ENCODE measurements at regions not wholly inside any gene's neighbourhood (a gene's known extent, or its start where the extent isn't known, plus 50 kb on each side); places are given as distances from the start of the nearest gene placed in this dataset.

DNA sequence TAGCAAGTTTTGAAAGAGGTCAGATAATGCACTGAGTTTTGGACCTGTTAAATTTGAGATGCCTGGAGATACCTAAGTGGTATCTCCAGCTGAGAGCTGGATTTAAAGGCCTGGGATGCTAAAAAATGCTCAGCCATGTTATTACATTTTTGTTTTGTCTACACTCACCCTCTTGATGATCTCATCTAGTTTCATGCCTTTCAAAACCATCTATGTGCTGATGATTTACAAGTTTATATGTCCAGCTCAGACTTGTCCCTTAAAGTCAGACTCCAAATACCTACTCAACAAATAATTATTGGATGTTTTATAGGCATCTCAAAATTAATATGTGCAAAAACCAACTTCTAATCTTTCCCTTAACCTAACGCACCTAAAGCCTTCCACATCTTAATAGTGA lies 103.6 kb upstream of the OR9G4 start:
- H3K4me2 ChIP-seq, result no peak overlapping the region
- no peaks in the 10 kb centered on the region for H3F3A ChIP-seq (ENCODE audit: insufficient read depth, low read depth)
- H3K4me3 ChIP-seq, result no peak overlapping the region
- no peaks in the 10 kb centered on the region for H3K27me3 ChIP-seq (ENCODE audit: insufficient read depth, low read depth)
- H3K9me3 ChIP-seq (ENCODE audit: insufficient read depth, low read depth), result no peaks in the 10 kb centered on the region
- intact Hi-C loops (cut with micrococcal nuclease; ENCODE audit: unreplicated experiment), result no loop called here
- POLR2A ChIA-PET (ENCODE audit: unreplicated experiment), result no interaction called here
- no peak for DNase-seq
- CTCF ChIA-PET, result no interaction called here
- no peak overlapping the region for H2AFZ ChIP-seq
- H3K27ac ChIP-seq, result no peak overlapping the region
- H3K4me1 ChIP-seq (replicated peaks; ENCODE audit: insufficient read depth), result 0 out of 2 replicates have a peak, but pooled peaks cover 9% of the 10 kb centered on the region
- TF ChIP-seq EZH2 (IDR thresholded peaks at IDR 0.05; ENCODE audit: low read depth) (no peak), CTCF (conservative IDR thresholded peaks at IDR 0.05) (no peak)
- no peaks in the 10 kb centered on the region for H3K9me2 ChIP-seq (ENCODE audit: insufficient read depth)
- H4K20me1 ChIP-seq (ENCODE audit: insufficient read depth), result no peaks in the 10 kb centered on the region
- no peaks in the 10 kb centered on the region for H3K36me3 ChIP-seq (ENCODE audit: low read depth)
- BruUV-seq (replicated peaks), result no TSS peak
- H3K79me2 ChIP-seq (ENCODE audit: low read depth), result no peaks in the 10 kb centered on the region

- Histone ChIP-seq H3K27ac (no peak overlapping the region), H2AFZ (no peak overlapping the region), H4K20me1 (ENCODE audit: insufficient read depth) (no peaks in the 10 kb centered on the region), H3K4me1 (replicated peaks; ENCODE audit: insufficient read depth) (0 out of 2 replicates have a peak, but pooled peaks cover 6% of the 10 kb centered on the region), H3K4me2 (no peak overlapping the region), H3F3A (ENCODE audit: insufficient read depth, low read depth) (no peaks in the 10 kb centered on the region), H3K9me3 (ENCODE audit: insufficient read depth, low read depth) (no peaks in the 10 kb centered on the region), H3K9me2 (ENCODE audit: insufficient read depth) (no peaks in the 10 kb centered on the region), H3K79me2 (ENCODE audit: low read depth) (no peaks in the 10 kb centered on the region), H3K27me3 (ENCODE audit: insufficient read depth, low read depth) (no peaks in the 10 kb centered on the region), H3K4me3 (no peak overlapping the region), H3K36me3 (ENCODE audit: low read depth) (no peaks in the 10 kb centered on the region)
- intact Hi-C loops (cut with micrococcal nuclease; ENCODE audit: unreplicated experiment), result no loop called here
- CTCF ChIA-PET, result no interaction called here
- TF ChIP-seq CTCF (conservative IDR thresholded peaks at IDR 0.05), result no peak
- TF ChIP-seq EZH2 (IDR thresholded peaks at IDR 0.05; ENCODE audit: low read depth), result no peak
- DNase-seq, result no peak
- BruUV-seq (replicated peaks), result no TSS peak
- POLR2A ChIA-PET (ENCODE audit: unreplicated experiment), result no interaction called here
Observed at GRCh38 chr11:56849852-56850251, 101.4 kb upstream of the OR9G4 start.

DNA sequence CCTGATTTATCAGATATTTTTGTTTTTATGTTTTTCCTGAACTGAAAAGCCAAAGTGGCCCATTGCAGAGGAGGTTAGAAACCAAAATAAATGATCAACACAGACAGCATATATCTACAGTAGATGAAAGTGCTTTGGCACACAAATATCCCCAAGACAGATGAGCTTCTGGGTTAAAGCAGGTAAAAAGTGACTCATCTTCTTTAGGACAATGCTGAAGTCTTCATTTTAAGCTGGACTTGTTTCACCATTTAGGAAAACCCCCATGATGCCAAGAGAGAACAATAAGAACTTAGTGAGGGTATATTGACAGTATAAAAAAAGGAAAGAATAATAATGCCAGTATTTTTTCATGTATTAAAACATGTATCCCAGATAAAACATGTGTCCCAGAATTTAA lies 100.8 kb upstream of the OR9G4 start:
- H3K27ac ChIP-seq, result no peak overlapping the region
- ChIA-PET CTCF (no interaction called here), POLR2A (ENCODE audit: unreplicated experiment) (no interaction called here)

More for the DNA sequence above, 100.8 kb upstream of the OR9G4 start:
- BruUV-seq (replicated peaks), result no TSS peak
- Histone ChIP-seq H3K79me2 (ENCODE audit: low read depth) (no peaks in the 10 kb centered on the region), H3K4me1 (replicated peaks; ENCODE audit: insufficient read depth) (0 out of 2 replicates have a peak, but pooled peaks cover 6% of the 10 kb centered on the region), H4K20me1 (ENCODE audit: insufficient read depth) (no peaks in the 10 kb centered on the region), H2AFZ (no peak overlapping the region), H3K36me3 (ENCODE audit: low read depth) (no peaks in the 10 kb centered on the region), H3K4me2 (no peak overlapping the region), H3K27me3 (ENCODE audit: insufficient read depth, low read depth) (no peaks in the 10 kb centered on the region), H3K9me3 (ENCODE audit: insufficient read depth, low read depth) (no peaks in the 10 kb centered on the region), H3K4me3 (no peak overlapping the region), H3F3A (ENCODE audit: insufficient read depth, low read depth) (no peaks in the 10 kb centered on the region), H3K9me2 (ENCODE audit: insufficient read depth) (no peaks in the 10 kb centered on the region)
- TF ChIP-seq CTCF (conservative IDR thresholded peaks at IDR 0.05) (no peak), EZH2 (IDR thresholded peaks at IDR 0.05; ENCODE audit: low read depth) (no peak)
- intact Hi-C loops (cut with micrococcal nuclease; ENCODE audit: unreplicated experiment), result no loop called here
- DNase-seq, result no peak
